Spleen (tissue), 7 donors: ENCODE measurements at regions not wholly inside any gene's neighbourhood (a gene's known extent, or its start where the extent isn't known, plus 50 kb on each side); places are given as distances from the start of the nearest gene placed in this dataset.

ENCODE experiments used
- POLR2A ChIP-seq, 3 donors: fragments of 450-650 bp; IDR thresholded peaks; one replicate each; pipeline ENCODE4 v1.5.1; 2017; ENCODE audit warnings: antibody characterized with exemption in 3 of 3, mild to moderate bottlenecking in 1 of 3
- POLR2AphosphoS5 ChIP-seq, 3 donors: sonication (generic); formaldehyde crosslinking; IDR thresholded peaks; one replicate each; pipeline ENCODE4 v1.5.1; 2017; ENCODE audit warnings: antibody characterized with exemption in 3 of 3
- TF ChIP-seq, protein P1 (sequence below), 11 experiments: fragments of 200-600 bp in 7 of 11; fragments of 450-650 bp in 4 of 11; sonication (generic) in 4 of 11; IDR thresholded peaks in 8 of 11; conservative IDR thresholded peaks in 3 of 11; 1 replicate in 7 of 11; 2 replicates in 4 of 11; pipeline versions ENCODE4 v1.4.0 to v1.8.0; 2016 to 2021; ENCODE audit warnings: antibody characterized with exemption in 11 of 11, inconsistent platforms in 4 of 11, mild to moderate bottlenecking in 1 of 11
- donor health status: DM: no; HTN: no; CAD: no; lungs with moderate emphysema.
- donor health status: DM: no; HTN: no; CAD: no.
- donor health status: DM: no; HTN: no; CAD: no.

DNA sequence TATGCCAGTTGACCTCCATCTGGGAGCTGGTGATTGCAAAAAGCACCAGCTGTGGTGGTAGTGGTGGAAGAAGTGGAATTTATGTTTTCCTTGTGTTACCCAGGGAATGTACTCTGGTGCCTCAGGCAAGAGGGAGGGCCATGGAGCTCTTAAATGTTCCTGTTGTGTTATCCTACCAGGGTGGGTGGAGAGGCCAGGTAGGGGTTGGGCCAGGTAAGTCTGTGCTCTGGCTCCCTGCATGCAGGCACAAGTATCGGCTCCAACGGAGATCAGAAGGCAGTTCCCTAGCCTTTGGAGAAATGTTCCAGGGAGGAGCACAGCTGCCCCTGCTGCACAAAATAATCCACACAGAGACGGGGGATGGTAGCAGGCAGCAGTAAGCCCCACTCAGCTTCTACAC, 419.3 kb upstream of the EYS start:
- TF ChIP-seq, protein P1, sequence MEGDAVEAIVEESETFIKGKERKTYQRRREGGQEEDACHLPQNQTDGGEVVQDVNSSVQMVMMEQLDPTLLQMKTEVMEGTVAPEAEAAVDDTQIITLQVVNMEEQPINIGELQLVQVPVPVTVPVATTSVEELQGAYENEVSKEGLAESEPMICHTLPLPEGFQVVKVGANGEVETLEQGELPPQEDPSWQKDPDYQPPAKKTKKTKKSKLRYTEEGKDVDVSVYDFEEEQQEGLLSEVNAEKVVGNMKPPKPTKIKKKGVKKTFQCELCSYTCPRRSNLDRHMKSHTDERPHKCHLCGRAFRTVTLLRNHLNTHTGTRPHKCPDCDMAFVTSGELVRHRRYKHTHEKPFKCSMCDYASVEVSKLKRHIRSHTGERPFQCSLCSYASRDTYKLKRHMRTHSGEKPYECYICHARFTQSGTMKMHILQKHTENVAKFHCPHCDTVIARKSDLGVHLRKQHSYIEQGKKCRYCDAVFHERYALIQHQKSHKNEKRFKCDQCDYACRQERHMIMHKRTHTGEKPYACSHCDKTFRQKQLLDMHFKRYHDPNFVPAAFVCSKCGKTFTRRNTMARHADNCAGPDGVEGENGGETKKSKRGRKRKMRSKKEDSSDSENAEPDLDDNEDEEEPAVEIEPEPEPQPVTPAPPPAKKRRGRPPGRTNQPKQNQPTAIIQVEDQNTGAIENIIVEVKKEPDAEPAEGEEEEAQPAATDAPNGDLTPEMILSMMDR (IDR thresholded peaks at IDR 0.05 in 8 of 11, conservative IDR thresholded peaks at IDR 0.05 in 3 of 11), result no peak
- TF ChIP-seq POLR2A (IDR thresholded peaks at IDR 0.05) (no peak), POLR2AphosphoS5 (IDR thresholded peaks at IDR 0.05) (no peak)
